GM12872 (cell line): ENCODE measurements at regions not wholly inside any gene's neighbourhood (a gene's known extent, or its start where the extent isn't known, plus 50 kb on each side); places are given as distances from the start of the nearest gene placed in this dataset.

Experiments used
- TF ChIP-seq, protein P1 (sequence below): IDR thresholded peaks from 3 replicates; pipeline ENCODE4 v1.5.1; 2011; ENCODE audit warnings: low read depth, mild to moderate bottlenecking, low read length, moderate library complexity; ENCODE audit not compliant: insufficient read depth

DNA sequence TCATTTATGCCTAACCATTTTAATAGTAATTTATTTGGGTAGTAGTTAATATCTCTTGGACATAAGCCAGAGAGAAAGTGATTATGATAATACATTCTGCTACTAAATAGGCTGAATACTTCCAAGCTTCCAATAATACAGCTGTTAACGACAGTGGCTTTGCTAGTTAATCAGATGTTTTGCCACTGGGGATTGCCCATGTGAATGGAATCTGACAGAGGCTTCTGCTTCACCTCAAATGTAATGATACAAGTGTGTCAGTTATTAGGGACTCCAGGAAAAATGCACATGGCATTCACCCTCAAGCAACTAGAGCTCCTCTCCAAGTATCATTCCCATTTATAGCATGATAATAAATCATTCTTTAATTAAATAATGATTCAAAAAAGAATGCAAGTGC lies 185.0 kb upstream of the TMEFF2 start:
- TF ChIP-seq, protein P1, sequence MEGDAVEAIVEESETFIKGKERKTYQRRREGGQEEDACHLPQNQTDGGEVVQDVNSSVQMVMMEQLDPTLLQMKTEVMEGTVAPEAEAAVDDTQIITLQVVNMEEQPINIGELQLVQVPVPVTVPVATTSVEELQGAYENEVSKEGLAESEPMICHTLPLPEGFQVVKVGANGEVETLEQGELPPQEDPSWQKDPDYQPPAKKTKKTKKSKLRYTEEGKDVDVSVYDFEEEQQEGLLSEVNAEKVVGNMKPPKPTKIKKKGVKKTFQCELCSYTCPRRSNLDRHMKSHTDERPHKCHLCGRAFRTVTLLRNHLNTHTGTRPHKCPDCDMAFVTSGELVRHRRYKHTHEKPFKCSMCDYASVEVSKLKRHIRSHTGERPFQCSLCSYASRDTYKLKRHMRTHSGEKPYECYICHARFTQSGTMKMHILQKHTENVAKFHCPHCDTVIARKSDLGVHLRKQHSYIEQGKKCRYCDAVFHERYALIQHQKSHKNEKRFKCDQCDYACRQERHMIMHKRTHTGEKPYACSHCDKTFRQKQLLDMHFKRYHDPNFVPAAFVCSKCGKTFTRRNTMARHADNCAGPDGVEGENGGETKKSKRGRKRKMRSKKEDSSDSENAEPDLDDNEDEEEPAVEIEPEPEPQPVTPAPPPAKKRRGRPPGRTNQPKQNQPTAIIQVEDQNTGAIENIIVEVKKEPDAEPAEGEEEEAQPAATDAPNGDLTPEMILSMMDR = no peak

GRCh38 chr2:192377173-192377572 lies 182.4 kb upstream of the TMEFF2 start:
- TF ChIP-seq, protein P1 = no peak

- TF ChIP-seq, protein P1 = no peak
Measured at GRCh38 chr2:192373754-192374153, 179.0 kb upstream of the TMEFF2 start.

DNA sequence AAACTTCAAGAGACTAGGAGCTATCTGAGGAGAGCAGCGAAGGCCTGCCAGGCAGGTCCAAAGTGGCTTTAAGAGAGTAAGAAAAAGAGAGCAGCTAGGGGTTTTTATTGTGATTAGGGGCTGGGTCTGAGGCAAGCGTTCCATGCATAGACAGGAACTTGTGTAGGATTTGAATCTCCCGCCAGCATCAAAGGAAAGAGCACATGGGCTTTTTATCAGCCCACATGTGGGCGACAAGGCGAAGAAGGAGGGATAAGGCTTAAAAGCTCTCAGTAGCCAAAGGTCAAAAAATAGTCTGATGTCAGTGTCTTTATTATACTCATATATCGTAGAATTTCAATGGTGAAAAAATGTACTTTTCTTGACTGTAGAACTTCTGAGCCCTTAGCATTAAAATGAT lies 178.5 kb upstream of the TMEFF2 start:
- TF ChIP-seq, protein P1 = no peak

DNA sequence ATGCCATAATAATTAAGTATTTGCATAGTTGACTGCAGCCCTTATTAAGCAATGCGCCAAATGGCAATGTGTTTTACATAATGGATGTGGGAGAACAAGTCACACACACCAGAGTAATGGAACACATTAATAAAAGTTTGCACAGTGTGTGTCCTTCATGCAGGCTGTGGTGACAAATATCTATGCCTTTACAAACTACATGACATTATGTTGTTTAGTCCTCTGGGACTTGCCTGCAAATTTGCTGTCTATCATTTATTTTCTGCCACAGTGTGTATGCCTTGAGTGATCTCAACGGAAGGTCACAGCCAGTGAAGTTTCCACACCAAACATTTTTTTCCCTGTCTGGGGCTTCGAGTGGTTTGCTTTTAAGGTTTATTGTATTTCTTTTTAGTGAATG lies 175.2 kb upstream of the TMEFF2 start:
- TF ChIP-seq, protein P1 = no peak

DNA sequence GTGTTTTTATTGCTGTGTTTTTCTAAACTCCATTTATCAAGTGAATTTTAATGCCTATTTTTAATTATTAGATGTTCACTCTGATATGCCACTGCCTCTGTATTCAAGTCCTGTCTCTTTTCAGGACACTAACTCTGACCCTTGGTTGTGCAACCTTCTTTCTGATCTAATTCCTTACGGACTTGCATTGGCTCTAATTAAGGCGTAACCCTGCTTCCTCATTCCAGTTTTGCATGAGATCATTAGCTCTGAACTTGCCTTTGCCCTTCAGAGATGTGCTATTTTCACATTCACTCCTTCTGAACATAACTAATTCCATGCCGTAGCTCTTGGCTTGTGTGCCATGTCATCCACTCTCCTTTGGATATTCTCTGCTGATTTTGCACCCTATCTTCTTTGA lies 162.5 kb upstream of the TMEFF2 start:
- TF ChIP-seq, protein P1 = no peak

DNA sequence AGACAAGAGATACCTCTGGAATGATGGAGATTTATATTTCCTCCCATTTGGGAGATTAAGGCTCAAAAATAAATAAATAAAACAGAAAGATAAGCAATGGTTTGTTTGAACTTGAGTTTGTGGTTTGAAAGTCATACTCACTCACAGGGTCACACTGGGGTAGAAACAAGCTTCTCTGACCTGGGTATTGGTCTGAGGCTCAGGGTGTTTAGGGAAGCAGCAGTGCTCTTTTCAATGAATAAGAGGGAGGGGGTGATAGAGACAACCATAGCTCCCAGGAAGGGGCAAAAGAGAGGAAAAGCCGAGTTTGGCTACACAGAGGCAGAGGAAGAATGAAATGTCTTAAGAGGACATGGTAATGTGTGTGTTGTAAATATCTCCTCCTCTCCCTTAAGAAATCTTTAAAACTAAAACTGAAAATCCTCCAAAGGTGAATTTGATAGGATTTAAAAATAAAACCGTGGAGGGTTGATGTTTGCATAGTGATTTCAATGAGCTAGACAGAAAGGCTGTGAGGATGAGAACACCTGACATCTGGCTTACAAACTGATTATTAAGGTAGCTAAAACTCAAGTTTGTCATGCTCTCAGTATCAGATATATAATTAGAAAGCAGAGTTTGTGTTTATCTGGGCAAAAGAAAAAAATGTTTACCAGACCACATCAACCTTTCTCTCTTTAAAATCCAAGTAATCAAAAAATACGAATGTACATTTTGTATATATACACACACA lies 159.9 kb upstream of the TMEFF2 start:
- TF ChIP-seq, protein P1 = no peak
